ENCODE measurements at regions not wholly inside any gene's neighbourhood (a gene's known extent, or its start where the extent isn't known, plus 50 kb on each side); places are given as distances from the start of the nearest gene placed in this dataset.

- no peak for DNase-seq
Observed at GRCh38 chr16:8519179-8519578, 71.1 kb downstream of the TMEM114 start.

GRCh38 chr16:8517280-8517679 lies 73.0 kb downstream of the TMEM114 start:
- DNase-seq, result no peak

DNA sequence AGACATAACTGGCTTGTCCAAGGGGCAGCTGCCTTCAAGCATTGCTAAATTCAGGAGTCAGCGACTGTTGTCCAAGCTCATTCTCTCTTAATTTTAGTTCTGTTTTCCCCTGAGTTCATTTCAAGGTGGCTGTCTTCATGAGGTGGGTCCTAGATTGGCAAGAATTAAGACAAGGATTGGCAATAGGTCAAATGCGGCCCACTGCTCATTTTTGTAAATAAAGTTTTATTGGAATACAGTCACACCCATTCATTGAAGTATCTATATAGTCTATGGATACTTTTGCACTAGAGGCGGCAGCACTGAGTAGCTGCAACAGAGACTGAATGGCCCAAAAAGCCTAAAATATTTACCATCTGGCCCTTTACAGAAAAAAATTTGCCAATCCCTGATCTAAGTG lies 73.8 kb downstream of the TMEM114 start:
- no peak for DNase-seq

DNA sequence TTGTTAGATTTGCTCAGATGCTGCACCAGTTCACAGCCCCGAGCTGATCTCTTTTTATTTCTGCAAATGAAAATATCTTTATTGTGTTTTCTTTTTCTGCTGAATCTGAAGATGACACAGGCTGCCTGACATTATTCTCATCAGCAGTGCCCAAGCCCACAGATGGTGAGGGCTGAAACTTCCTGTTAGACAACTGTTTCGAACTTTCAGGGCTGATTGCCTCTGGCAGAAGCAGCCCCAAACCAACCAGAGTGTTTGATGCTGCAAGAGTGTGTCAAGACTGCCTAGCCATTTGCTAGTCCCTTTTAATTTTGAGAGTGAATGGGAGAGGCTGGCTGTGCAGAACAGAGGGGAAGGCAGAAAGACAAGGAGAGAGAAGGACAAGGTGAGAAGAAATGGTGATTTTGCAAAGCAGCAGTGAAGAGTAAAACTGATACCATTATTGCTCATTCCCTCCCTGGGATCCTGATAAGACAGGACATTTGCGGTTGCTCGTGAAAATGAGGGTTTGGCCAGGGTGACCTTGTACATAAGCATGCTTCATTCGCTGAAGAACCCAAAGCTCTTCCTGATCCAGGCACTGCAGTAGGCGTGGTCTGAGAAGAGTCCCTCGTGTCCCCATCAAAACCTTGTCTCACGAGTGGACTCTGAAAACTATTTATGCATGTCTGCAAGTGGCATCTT lies 77.2 kb downstream of the TMEM114 start:
- no peak for DNase-seq

GRCh38 chr16:8511464-8511863 lies 78.8 kb downstream of the TMEM114 start:
- no peak for DNase-seq

DNA sequence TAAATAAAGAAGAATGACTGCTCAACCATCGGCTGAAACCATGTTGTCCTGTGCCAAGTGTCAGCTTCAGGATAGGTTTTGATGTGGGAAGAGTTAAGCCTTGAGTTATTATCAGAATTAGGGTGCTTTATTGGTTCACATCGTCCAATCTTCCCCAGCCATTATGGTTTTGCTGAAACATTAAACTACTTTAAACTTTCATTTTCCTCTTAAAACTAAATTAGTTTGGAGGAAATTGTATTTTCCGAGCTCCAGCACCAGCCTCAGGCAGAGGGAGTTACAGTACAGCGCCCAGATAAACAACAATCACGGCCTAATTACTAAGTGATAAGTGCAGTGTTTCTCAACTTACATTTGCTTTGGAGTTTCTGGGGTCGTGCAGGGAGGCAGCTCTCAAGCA lies 80.2 kb downstream of the TMEM114 start:
- no peak for DNase-seq

DNA sequence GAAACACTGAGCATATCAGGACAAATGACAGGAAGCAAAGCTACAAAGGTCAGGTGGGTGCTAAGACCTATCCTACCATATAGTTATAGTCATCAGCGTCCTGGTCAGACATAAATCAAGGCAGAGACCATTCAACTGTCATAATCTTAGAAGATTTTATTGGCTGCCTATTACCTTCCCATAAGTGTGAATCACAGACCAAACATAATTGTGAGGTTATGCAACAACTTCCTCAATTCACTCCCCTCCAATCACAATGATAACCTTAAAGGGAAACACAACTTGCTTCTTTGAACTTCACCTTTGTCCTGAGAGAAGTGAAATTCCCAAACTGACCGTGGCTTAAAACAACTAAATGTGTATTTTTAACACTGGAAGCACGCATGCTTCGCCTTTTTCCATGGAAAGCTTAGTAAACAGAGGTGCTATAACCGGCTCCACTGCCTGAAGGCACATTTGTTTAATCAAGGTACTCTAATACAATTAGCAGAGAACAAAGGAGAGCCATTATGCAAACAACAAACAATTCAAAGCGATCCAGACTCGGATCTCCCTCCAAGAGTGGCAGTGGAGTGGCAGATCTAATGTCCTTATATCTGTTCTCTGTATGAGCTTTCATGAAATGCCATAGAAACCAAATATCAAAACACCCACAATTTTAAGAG lies 84.9 kb downstream of the TMEM114 start:
- DNase-seq, result no peak

- no peak for DNase-seq
Observed at GRCh38 chr16:8502446-8502845, 87.9 kb downstream of the TMEM114 start.

DNA sequence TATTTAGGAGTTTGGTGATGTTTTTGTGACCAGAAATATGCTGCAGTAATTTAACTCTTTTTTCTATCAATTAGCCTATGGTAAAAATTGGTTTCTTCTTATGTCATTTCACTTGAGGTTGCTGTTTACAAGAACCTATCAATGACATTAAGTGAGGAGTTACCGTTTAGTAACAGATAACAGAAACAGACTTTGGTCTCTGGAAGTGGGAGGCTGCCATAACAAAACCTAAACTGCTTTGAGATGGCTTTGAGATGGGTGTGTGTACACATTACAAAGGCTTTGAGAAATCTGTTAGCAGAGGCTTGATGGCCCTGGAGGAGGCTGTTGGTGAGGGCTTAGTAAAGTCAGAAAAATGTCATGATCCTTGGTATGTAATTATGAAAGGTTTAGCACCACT lies 90.0 kb downstream of the TMEM114 start:
- DNase-seq, result no peak

DNA sequence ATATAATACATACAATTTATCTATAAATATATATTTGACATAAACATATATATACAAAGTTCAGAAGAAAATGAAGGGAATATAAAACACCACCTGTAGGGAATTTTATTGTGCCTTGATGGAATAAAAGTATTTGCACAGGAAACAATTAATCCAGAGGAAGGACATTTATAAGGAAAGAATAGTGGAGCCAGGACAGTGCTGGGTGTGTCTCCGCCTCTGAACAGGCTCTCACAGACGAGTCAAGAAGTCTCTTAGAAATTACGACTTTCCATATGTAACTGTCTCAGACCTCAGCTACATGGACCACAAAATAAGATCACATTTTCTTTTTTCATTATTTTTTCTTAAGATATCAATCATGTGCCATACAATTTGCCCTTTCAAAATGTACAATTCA lies 93.9 kb downstream of the TMEM114 start:
- DNase-seq, result no peak

DNA sequence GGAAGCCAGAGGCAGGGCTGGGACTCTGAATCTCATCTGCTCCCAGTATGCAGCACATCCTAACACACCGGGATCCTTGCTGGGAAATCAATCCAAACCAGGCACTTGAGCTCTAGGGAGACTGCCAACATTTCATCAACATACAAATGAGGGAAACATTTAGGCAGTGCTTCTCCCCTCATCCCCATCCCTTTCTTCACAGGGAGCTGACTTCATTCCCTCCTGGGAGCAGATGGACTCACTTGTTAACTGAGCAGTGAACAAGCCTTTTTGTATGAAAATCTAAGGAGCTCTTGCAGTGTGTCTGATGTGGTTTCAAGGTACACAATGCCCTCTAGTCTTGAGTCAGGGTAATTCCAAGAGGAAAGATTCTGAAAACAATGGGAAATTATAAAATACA lies 96.3 kb downstream of the TMEM114 start:
- no peak for DNase-seq

DNA sequence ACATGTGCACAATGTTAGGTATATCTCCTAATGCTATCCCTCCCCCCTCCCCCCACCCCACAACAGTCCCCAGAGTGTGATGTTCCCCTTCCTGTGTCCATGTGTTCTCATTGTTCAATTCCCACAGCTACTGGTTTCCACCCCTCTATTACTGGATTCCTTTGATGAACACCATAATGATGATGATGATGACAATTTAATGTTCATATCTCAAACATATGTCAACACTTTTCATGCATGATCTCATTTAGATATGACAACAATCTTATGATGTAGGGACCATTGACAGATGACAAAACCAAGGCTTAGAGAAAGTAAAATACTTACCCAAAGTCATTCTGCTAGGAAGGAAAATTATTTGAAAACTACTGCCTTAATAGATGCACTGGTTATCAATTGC lies 97.6 kb downstream of the TMEM114 start:
- DNase-seq, result no peak

DNA sequence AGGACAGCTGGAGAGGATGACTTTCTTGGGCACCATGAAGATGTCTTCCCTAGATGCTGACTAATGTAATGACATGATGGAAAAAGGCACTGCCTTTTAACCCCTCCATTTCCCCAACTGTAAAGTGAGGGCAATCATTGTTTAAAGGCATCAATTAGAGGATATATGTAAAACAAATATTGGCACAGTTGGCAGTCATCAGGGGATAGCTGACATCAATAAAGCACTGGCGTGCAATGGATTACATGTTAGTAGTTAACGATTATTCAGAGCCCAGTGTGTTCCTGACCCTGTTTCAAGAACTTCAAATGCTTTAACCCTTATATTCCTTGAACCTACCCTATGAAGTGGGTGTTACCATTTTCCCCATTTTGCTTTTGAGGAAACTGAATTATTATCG lies 100.7 kb downstream of the TMEM114 start:
- DNase-seq, result no peak

DNA sequence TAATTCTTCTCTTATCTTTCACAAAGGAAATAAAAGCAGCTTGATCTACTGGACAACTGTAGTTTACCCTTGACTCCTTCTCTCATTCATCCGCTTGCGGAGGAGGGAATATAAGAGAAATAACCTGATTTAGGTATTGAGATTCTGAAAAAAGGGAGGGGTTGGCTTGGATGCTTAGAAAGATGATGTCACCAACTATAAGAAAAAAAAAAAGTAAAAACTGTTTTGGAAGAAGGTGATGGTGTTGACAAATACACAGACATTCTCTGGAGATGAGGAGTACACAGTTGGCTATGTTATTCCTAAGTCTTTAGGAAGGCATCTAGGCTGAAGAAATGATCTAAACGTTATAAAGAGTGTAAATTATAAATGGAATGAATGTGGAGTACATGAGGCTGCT lies 103.3 kb downstream of the TMEM114 start:
- DNase-seq, result no peak

- DNase-seq, result no peak
Observed at GRCh38 chr16:8483396-8483795, 106.9 kb downstream of the TMEM114 start.

GRCh38 chr16:8481810-8482209 lies 108.5 kb downstream of the TMEM114 start:
- DNase-seq, result no peak

GRCh38 chr16:8476824-8477223 lies 113.5 kb downstream of the TMEM114 start:
- no peak for DNase-seq

DNA sequence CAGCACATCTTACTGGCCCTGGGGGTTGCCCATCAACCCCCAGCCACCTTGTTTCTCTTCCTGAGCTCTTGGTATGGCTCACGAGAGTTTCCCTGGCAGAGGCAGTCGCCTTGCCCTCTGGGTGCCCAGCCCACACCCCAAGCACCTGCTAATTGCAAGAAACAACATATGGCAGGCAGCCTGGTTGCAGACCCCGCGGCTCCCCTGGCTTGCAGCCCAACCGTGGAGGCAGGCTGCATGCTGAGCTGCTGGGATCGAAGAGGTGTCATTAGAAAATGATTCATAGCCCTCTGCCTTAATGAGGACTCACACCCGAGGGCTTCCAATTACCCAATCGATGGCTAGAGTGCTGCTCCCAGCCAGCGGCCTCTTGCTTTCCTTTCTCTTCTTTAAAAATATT lies 115.7 kb downstream of the TMEM114 start:
- DNase-seq, result no peak

DNA sequence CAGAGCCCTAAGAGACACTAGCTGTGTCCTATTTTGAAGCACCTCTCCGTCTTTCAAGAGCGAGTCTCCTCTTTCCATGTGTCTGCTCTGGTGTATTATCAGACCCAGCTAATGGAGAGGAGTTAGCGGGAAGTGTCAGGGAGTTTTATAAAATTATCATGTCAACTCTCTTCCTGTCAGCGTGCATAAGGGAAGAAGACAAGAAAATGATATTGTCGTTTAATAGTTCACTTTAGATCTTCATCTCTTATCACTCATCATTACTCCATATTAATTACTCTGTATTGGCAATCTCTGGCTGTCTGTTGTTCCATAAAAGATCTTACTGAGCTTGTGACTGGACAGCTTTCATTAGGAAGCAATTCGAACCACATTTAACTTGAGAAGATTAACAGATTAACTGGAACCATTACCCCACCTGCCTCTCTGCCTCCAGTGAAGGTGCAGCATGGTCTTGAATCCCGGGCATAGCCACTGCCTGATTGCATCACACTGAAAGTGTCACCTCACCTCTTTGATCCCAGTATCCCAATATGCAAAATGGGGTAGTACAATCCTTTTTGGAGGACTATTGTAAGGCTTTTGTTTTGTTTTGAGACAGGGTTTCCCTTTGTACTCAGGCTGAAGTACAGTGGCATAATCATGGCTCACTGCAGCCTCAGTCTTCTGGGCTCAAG lies 121.1 kb downstream of the TMEM114 start:
- no peak for DNase-seq

DNA sequence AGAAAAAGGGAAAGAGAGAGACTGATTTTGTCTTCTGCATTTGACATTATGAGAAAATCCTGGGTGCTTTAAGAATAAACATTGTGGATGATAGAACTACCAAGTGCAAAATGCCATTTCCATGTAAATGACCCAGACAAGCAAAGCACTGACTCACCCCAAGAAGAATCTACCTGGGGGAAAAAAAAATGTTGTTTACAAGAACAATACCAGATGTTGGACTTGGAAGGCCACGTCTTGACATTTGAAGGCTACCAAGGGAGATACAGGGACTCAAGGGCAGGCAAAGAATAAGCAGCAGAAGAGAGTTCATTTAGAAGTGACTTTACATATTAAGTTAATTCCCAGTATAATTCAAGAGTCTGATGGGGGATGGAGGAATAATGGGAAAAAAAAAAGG lies 125.3 kb downstream of the TMEM114 start:
- DNase-seq, result no peak

DNA sequence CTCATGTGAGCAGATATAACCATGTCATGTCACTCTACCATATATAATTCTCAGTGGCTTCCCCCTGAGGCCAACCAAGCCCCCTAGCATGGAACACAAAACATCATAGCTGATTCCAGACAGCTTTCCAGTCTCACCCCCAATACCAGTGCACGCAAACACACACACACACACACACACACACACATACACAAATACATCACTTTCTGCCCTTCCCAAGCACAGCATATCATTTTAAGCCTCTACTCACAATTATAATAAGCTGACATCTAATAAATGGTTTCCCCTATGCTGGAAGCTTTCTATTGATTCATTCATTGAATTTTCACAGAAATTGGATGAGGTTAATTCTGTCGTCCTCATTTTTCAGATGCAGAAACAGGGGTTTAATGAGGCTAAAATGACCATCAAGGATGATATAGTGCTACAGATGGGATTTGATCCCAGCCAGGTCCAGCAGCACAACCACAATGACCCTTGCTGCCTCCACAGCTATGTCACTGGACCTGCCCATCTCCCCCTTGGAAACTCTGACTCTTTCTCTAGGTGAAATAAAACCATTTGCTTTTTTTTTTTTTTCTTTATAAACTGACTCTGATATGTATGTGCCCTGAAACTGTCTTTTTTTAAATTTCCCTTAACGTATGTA lies 131.1 kb downstream of the TMEM114 start:
- DNase-seq, result no peak

- no peak for DNase-seq
Observed at GRCh38 chr16:8458481-8459046, 131.7 kb downstream of the TMEM114 start.

- DNase-seq, result no peak
Observed at GRCh38 chr16:8453359-8453758, 137.0 kb downstream of the TMEM114 start.

All from C1 segment of cervical spinal cord (tissue), 14 donors.